K562 (cell line): ENCODE measurements at regions not wholly inside any gene's neighbourhood (a gene's known extent, or its start where the extent isn't known, plus 50 kb on each side); places are given as distances from the start of the nearest gene placed in this dataset.

ENCODE experiments used
- ATAC-seq: fragments of 200-7000 bp; cut with Tn5 transposase; 3 replicates; pipeline ENCODE4 v1.9.1; 2020; ENCODE audit warnings: moderate library complexity
- BruUV-seq: library from RNA; stranded (reverse); fragments of 400-500 nt; replicated peaks from 2 replicates; lab custom pipeline; 2021; lab: Mats Ljungman, UMichigan
- CTCF ChIA-PET: fragments of 300-600 bp; formaldehyde crosslinking; extraction: SDS; loops from one replicate; lab custom pipeline; 2021; ENCODE audit warnings: low intra/inter-chr PET ratio; lab: Yijun Ruan, JAX
- POLR2A ChIA-PET: fragments of 300-600, 350-650 bp; sonication (Branson Sonifier 250); formaldehyde crosslinking; extraction: SDS; loops from one replicate; lab custom pipeline; 2021; ENCODE audit warnings: antibody characterized with exemption, inconsistent platforms; lab: Yijun Ruan, JAX
- DNase-seq, 4 experiments: peaks; one replicate each; pipeline versions ENCODE4 v3.0.0 to v3.0.0-alpha.2; 2011 to 2018; ENCODE audit warnings: low spot score in 3 of 4, mixed read lengths in 3 of 4; ENCODE audit errors: extremely low read depth in 1 of 4
- FAIRE-seq: peaks from 2 replicates; lab custom pipeline; 2011; peaks lifted over from hg19 to GRCh38; lab: Jason Lieb, UNC
- H2AFZ ChIP-seq: 2 replicates; pipeline ENCODE4 v1.6.0; 2011; ENCODE audit warnings: low read depth, low read length, control low read depth, inconsistent platforms
- H3K27ac ChIP-seq: fragments of 200-600 bp; 3 replicates; pipeline ENCODE4 v1.8.0; 2011; ENCODE audit warnings: low read depth, mild to moderate bottlenecking, control low read depth, inconsistent platforms, low read length, moderate library complexity, mixed read lengths; ENCODE audit errors: extremely low read depth
- H3K27me3 ChIP-seq, 2 experiments: fragments of 300-600 bp in 1 of 2; 2 replicates in 1 of 2; 3 replicates in 1 of 2; pipeline versions ENCODE4 v1.6.0 to v1.8.0; 2011; ENCODE audit warnings: inconsistent platforms in 2 of 2, low read length in 2 of 2, mild to moderate bottlenecking in 1 of 2, mixed read lengths in 1 of 2, moderate library complexity in 1 of 2; ENCODE audit not compliant: control insufficient read depth in 2 of 2, insufficient read depth in 2 of 2
- H3K36me3 ChIP-seq: fragments of 300-600 bp; 3 replicates; pipeline ENCODE4 v1.8.0; 2011; ENCODE audit warnings: mild to moderate bottlenecking, low read length, inconsistent platforms; ENCODE audit not compliant: control insufficient read depth, insufficient read depth
- H3K4me1 ChIP-seq, 2 experiments: fragments of 200-600 bp in 1 of 2; replicated peaks in 1 of 2; 2 replicates in 1 of 2; 3 replicates in 1 of 2; pipeline versions ENCODE4 v1.5.1 to v1.8.0; 2011; ENCODE audit warnings: inconsistent platforms in 2 of 2, low read length in 2 of 2, mild to moderate bottlenecking in 1 of 2, mixed read lengths in 1 of 2, moderate library complexity in 1 of 2; ENCODE audit not compliant: control insufficient read depth in 2 of 2, insufficient read depth in 2 of 2
- H3K4me2 ChIP-seq: 2 replicates; pipeline ENCODE4 v1.6.1; 2011; ENCODE audit warnings: low read length, control low read depth, inconsistent platforms, mixed read lengths; ENCODE audit not compliant: insufficient read depth
- H3K4me3 ChIP-seq: fragments of 200-600 bp; sonication (generic), shearing (Covaris generic); 2 replicates; pipeline ENCODE4 v1.5.1; 2016; ENCODE audit warnings: control low read depth, inconsistent platforms
- H3K79me2 ChIP-seq: fragments of 200-600 bp; 3 replicates; pipeline ENCODE4 v1.8.0; 2011; ENCODE audit warnings: low read length, inconsistent platforms; ENCODE audit not compliant: control insufficient read depth, insufficient read depth
- H3K9ac ChIP-seq, 2 experiments: 2 replicates each; pipeline versions ENCODE4 v1.6.0 to v1.6.1; 2011; ENCODE audit warnings: low read depth in 2 of 2, low read length in 2 of 2, control low read depth in 1 of 2, inconsistent platforms in 1 of 2, mild to moderate bottlenecking in 1 of 2, mixed read lengths in 1 of 2; ENCODE audit not compliant: insufficient read depth in 1 of 2
- H3K9me1 ChIP-seq: one replicate; pipeline ENCODE4 v1.6.0; 2011; ENCODE audit warnings: inconsistent platforms, mild to moderate bottlenecking, low read length, moderate library complexity; ENCODE audit not compliant: control insufficient read depth, insufficient read depth
- H3K9me3 ChIP-seq: replicated peaks from 2 replicates; pipeline ENCODE4 v1.5.1; 2011; ENCODE audit warnings: low read depth, low read length, inconsistent platforms; ENCODE audit not compliant: control insufficient read depth, insufficient read depth
- H4K20me1 ChIP-seq: replicated peaks from 2 replicates; pipeline ENCODE4 v1.6.1; 2011; ENCODE audit warnings: low read length, inconsistent platforms, mixed read lengths; ENCODE audit not compliant: control insufficient read depth, insufficient read depth
- BDP1 ChIP-seq: IDR thresholded peaks from 3 replicates; pipeline ENCODE4 v1.6.1; 2011; ENCODE audit not compliant: insufficient read length, insufficient read depth
- CSDE1 ChIP-seq, 2 experiments: fragments of 450-650 bp; IDR thresholded peaks; 2 replicates each; pipeline ENCODE4 v1.6.1; 2016; ENCODE audit warnings: mild to moderate bottlenecking in 1 of 2
- CTBP1 ChIP-seq: fragments of 450-650 bp; IDR thresholded peaks from 2 replicates; pipeline ENCODE4 v1.6.1; 2016; ENCODE audit warnings: borderline replicate concordance
- FOXJ3 ChIP-seq: sonication (generic); formaldehyde crosslinking; IDR thresholded peaks from 2 replicates; pipeline ENCODE4 v1.4.0; 2020; ENCODE audit warnings: mild to moderate bottlenecking, missing genetic modification reagents
- FOXP1 ChIP-seq: sonication (generic); formaldehyde crosslinking; IDR thresholded peaks from 2 replicates; pipeline ENCODE4 v1.8.0; 2022; ENCODE audit warnings: mild to moderate bottlenecking, missing genetic modification reagents
- GATA2 ChIP-seq: sonication (generic); formaldehyde crosslinking; IDR thresholded peaks from 2 replicates; pipeline ENCODE4 v1.4.0; 2020; ENCODE audit warnings: mild to moderate bottlenecking, missing genetic modification reagents
- HCFC1 ChIP-seq: IDR thresholded peaks from 2 replicates; pipeline ENCODE4 v1.6.1; 2012; ENCODE audit warnings: low read depth, low read length, improper control_type of control experiment
- HMGN3 ChIP-seq: IDR thresholded peaks from 2 replicates; pipeline ENCODE4 v1.6.1; 2011; ENCODE audit warnings: borderline replicate concordance, low read depth, mild to moderate bottlenecking, mixed read lengths, low read length; ENCODE audit not compliant: insufficient read length; ENCODE audit errors: extremely low read depth
- KDM1A ChIP-seq, 2 experiments: fragments of 450-650 bp; IDR thresholded peaks; 2 replicates each; pipeline ENCODE4 v1.6.1; 2016; ENCODE audit warnings: mild to moderate bottlenecking in 2 of 2
- POLR2B ChIP-seq: fragments of 450-650 bp; IDR thresholded peaks from 2 replicates; pipeline ENCODE4 v1.6.1; 2018; ENCODE audit warnings: low read depth; ENCODE audit not compliant: partially characterized antibody
- TCF7 ChIP-seq: sonication (generic); IDR thresholded peaks from 2 replicates; pipeline ENCODE4 v1.6.1; 2016; ENCODE audit warnings: antibody characterized with exemption, borderline replicate concordance
- TGIF2 ChIP-seq: sonication (generic); formaldehyde crosslinking; IDR thresholded peaks from 2 replicates; pipeline ENCODE4 v1.8.1; 2022; ENCODE audit warnings: mild to moderate bottlenecking, missing genetic modification reagents, moderate library complexity
- U2AF2 ChIP-seq: fragments of 200-400 bp; formaldehyde crosslinking; optimal IDR thresholded peaks from 2 replicates; pipeline ENCODE3; 2017; ENCODE audit warnings: low read depth, mild to moderate bottlenecking, low read length
- ZNF12 ChIP-seq: sonication (generic); formaldehyde crosslinking; IDR thresholded peaks from 2 replicates; pipeline ENCODE4 v1.4.0; 2020; ENCODE audit warnings: mild to moderate bottlenecking, missing genetic modification reagents
- ZNF778 ChIP-seq: fragments of 450-650 bp; formaldehyde crosslinking; IDR thresholded peaks from 2 replicates; pipeline ENCODE4 v1.4.0; 2020; ENCODE audit warnings: mild to moderate bottlenecking, moderate library complexity
- WGBS: fragments of 100-300 bp; shearing (Covaris generic); methylation state at CpG from one replicate; pipeline ENCODE4 v1.1.6; 2016; ENCODE audit warnings: low coverage, mixed read lengths; ENCODE audit not compliant: insufficient coverage; ENCODE audit errors: missing lambda C conversion rate; 5-methylcytosine and 5-hydroxymethylcytosine counted together
- in situ Hi-C: fragments of 300-500 bp; cut with MboI; formaldehyde crosslinking; loops from 4 replicates; pipeline ENCODE4 v1.15.0; 2018; ENCODE audit warnings: inconsistent platforms, mixed read lengths
- intact Hi-C: fragments of 100-400 bp; cut with micrococcal nuclease; formaldehyde crosslinking; loops from 2 replicates; pipeline ENCODE4 v1.14.2; 2022
- TF ChIP-seq, protein P1 (sequence below): fragments of 450-650 bp; IDR thresholded peaks from 2 replicates; pipeline ENCODE4 v1.6.1; 2014; ENCODE audit warnings: low read depth, mild to moderate bottlenecking, moderate library complexity, borderline replicate concordance
- TF ChIP-seq, protein P2 (sequence below): IDR thresholded peaks from 3 replicates; pipeline ENCODE4 v1.6.1; 2011; ENCODE audit warnings: borderline replicate concordance, mild to moderate bottlenecking; ENCODE audit not compliant: insufficient read length, insufficient read depth
- TF ChIP-seq, protein P3 (sequence below): IDR thresholded peaks from 2 replicates; pipeline ENCODE4 v1.6.1; 2014; ENCODE audit warnings: antibody characterized with exemption

DNA sequence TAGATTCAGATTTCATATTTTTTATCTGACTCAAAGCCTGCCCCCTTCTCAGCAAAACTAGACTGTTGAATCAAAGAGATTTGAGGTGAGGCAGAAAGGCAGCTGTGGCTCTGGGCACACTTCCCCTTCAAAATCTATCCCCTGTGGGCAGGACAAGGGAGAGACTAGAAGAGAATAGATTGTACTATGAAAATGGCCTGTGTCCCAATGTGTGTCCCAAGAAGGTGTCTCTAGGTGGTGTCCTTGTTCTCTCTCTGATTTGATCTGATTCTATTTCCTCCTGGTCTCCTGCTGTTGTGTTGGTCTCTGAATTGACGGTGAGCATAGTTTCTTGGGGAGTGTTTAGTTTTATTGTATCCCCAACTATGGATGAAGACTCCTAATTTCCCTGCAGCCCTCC, 565.8 kb upstream of the ATP2B1 start:
- Histone ChIP-seq H3K9me3 (no peaks in the 10 kb centered on the region), H3K27me3 (no peaks in the 10 kb centered on the region), H4K20me1 (no peaks in the 10 kb centered on the region), H3K79me2 (no peaks in the 10 kb centered on the region), H3K36me3 (no peaks in the 10 kb centered on the region), H3K9ac (no peak overlapping the region), H3K9me1 (no peaks in the 10 kb centered on the region), H3K4me3 (no peak overlapping the region), H2AFZ (no peak overlapping the region), H3K4me1 (no peaks in the 10 kb centered on the region), H3K4me2 (no peak overlapping the region), H3K27ac (no peak overlapping the region)
- in situ Hi-C loops (no loop called here), intact Hi-C loops (no loop called here)
- POLR2A ChIA-PET = no interaction called here
- TF ChIP-seq FOXP1 (CRISPR knock-in tag) (no peak), CSDE1 (IDR thresholded peaks at IDR 0.05) (no peak), U2AF2 (no peak), KDM1A (IDR thresholded peaks at IDR 0.05) (no peak), TCF7 (no peak), CTBP1 (no peak), GATA2 (CRISPR knock-in tag) (no peak), BDP1 (no peak), HCFC1 (no peak), POLR2B (no peak), TGIF2 (CRISPR knock-in tag) (no peak), HMGN3 (no peak), ZNF12 (no peak), ZNF778 (no peak), FOXJ3 (CRISPR knock-in tag) (no peak)
- TF ChIP-seq, protein P1, sequence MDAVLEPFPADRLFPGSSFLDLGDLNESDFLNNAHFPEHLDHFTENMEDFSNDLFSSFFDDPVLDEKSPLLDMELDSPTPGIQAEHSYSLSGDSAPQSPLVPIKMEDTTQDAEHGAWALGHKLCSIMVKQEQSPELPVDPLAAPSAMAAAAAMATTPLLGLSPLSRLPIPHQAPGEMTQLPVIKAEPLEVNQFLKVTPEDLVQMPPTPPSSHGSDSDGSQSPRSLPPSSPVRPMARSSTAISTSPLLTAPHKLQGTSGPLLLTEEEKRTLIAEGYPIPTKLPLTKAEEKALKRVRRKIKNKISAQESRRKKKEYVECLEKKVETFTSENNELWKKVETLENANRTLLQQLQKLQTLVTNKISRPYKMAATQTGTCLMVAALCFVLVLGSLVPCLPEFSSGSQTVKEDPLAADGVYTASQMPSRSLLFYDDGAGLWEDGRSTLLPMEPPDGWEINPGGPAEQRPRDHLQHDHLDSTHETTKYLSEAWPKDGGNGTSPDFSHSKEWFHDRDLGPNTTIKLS = no peak
- TF ChIP-seq, protein P2, sequence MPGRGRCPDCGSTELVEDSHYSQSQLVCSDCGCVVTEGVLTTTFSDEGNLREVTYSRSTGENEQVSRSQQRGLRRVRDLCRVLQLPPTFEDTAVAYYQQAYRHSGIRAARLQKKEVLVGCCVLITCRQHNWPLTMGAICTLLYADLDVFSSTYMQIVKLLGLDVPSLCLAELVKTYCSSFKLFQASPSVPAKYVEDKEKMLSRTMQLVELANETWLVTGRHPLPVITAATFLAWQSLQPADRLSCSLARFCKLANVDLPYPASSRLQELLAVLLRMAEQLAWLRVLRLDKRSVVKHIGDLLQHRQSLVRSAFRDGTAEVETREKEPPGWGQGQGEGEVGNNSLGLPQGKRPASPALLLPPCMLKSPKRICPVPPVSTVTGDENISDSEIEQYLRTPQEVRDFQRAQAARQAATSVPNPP = no peak
- TF ChIP-seq, protein P3, sequence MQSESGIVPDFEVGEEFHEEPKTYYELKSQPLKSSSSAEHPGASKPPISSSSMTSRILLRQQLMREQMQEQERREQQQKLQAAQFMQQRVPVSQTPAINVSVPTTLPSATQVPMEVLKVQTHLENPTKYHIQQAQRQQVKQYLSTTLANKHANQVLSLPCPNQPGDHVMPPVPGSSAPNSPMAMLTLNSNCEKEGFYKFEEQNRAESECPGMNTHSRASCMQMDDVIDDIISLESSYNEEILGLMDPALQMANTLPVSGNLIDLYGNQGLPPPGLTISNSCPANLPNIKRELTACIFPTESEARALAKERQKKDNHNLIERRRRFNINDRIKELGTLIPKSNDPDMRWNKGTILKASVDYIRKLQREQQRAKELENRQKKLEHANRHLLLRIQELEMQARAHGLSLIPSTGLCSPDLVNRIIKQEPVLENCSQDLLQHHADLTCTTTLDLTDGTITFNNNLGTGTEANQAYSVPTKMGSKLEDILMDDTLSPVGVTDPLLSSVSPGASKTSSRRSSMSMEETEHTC = no peak
- no TSS peak for BruUV-seq
- CTCF ChIA-PET = no interaction called here
- ATAC-seq (no peak), DNase-seq (no peak), FAIRE-seq (no peak)
- whole genome bisulfite sequencing = 0% methylated on average over 1 of the region's 1 CpG
